ENCODE measurements at regions not wholly inside any gene's neighbourhood (a gene's known extent, or its start where the extent isn't known, plus 50 kb on each side); places are given as distances from the start of the nearest gene placed in this dataset.

GRCh38 chr4:25535278-25535677 is 120.4 kb upstream of the SLC34A2 start:
- no peak for TF ChIP-seq POLR2A (IDR thresholded peaks at IDR 0.05)
- TF ChIP-seq, protein P1, sequence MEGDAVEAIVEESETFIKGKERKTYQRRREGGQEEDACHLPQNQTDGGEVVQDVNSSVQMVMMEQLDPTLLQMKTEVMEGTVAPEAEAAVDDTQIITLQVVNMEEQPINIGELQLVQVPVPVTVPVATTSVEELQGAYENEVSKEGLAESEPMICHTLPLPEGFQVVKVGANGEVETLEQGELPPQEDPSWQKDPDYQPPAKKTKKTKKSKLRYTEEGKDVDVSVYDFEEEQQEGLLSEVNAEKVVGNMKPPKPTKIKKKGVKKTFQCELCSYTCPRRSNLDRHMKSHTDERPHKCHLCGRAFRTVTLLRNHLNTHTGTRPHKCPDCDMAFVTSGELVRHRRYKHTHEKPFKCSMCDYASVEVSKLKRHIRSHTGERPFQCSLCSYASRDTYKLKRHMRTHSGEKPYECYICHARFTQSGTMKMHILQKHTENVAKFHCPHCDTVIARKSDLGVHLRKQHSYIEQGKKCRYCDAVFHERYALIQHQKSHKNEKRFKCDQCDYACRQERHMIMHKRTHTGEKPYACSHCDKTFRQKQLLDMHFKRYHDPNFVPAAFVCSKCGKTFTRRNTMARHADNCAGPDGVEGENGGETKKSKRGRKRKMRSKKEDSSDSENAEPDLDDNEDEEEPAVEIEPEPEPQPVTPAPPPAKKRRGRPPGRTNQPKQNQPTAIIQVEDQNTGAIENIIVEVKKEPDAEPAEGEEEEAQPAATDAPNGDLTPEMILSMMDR (IDR thresholded peaks at IDR 0.05), result no peak
- TF ChIP-seq POLR2AphosphoS5 (IDR thresholded peaks at IDR 0.05), result no peak

GRCh38 chr4:25535701-25536473 is 119.8 kb upstream of the SLC34A2 start:
- H3K27ac ChIP-seq, result no peak overlapping the region

More at GRCh38 chr4:25535278-25535677, 120.4 kb upstream of the SLC34A2 start:
- no peaks in the 10 kb centered on the region for H3K4me1 ChIP-seq
- H3K4me3 ChIP-seq, result no peak overlapping the region
- intact Hi-C loops (cut with DNase I; ENCODE audit: low total_unique reads), result no loop called here
- H3K27ac ChIP-seq, result no peak overlapping the region
- no peaks in the 10 kb centered on the region for H3K36me3 ChIP-seq
- DNase-seq (ENCODE audit: low spot score in 2 of 2), result no peak
- no peaks in the 10 kb centered on the region for H3K27me3 ChIP-seq
- H3K9me3 ChIP-seq, result no peaks in the 10 kb centered on the region

GRCh38 chr4:25536564-25537320 is 118.9 kb upstream of the SLC34A2 start:
- Histone ChIP-seq H3K27me3 (no peaks in the 10 kb centered on the region), H3K4me3 (no peak overlapping the region), H3K36me3 (no peaks in the 10 kb centered on the region), H3K9me3 (no peaks in the 10 kb centered on the region), H3K4me1 (no peaks in the 10 kb centered on the region), H3K27ac (no peak overlapping the region)
- no peak for TF ChIP-seq POLR2AphosphoS5 (IDR thresholded peaks at IDR 0.05)
- TF ChIP-seq POLR2A (IDR thresholded peaks at IDR 0.05), result no peak
- TF ChIP-seq, protein P1 (IDR thresholded peaks at IDR 0.05), result no peak
- no peak for DNase-seq (ENCODE audit: low spot score in 2 of 2)
- intact Hi-C loops (cut with DNase I; ENCODE audit: low total_unique reads), result no loop called here

More at GRCh38 chr4:25535701-25536473, 119.8 kb upstream of the SLC34A2 start:
- Histone ChIP-seq H3K4me1 (no peaks in the 10 kb centered on the region), H3K36me3 (no peaks in the 10 kb centered on the region), H3K9me3 (no peaks in the 10 kb centered on the region), H3K27me3 (no peaks in the 10 kb centered on the region), H3K4me3 (no peak overlapping the region)
- no peak for TF ChIP-seq POLR2A (IDR thresholded peaks at IDR 0.05)
- no peak for TF ChIP-seq POLR2AphosphoS5 (IDR thresholded peaks at IDR 0.05)
- TF ChIP-seq, protein P1 (IDR thresholded peaks at IDR 0.05), result no peak
- DNase-seq (ENCODE audit: low spot score in 2 of 2), result no peak
- intact Hi-C loops (cut with DNase I; ENCODE audit: low total_unique reads), result no loop called here

GRCh38 chr4:25538430-25538829 is 117.2 kb upstream of the SLC34A2 start:
- Histone ChIP-seq H3K9me3 (no peaks in the 10 kb centered on the region), H3K27me3 (no peaks in the 10 kb centered on the region), H3K4me3 (no peak overlapping the region), H3K27ac (no peak overlapping the region), H3K4me1 (no peaks in the 10 kb centered on the region), H3K36me3 (no peaks in the 10 kb centered on the region)
- intact Hi-C loops (cut with DNase I; ENCODE audit: low total_unique reads), result no loop called here
- TF ChIP-seq, protein P1 (IDR thresholded peaks at IDR 0.05), result no peak
- DNase-seq (ENCODE audit: low spot score in 2 of 2), result no peak

DNA sequence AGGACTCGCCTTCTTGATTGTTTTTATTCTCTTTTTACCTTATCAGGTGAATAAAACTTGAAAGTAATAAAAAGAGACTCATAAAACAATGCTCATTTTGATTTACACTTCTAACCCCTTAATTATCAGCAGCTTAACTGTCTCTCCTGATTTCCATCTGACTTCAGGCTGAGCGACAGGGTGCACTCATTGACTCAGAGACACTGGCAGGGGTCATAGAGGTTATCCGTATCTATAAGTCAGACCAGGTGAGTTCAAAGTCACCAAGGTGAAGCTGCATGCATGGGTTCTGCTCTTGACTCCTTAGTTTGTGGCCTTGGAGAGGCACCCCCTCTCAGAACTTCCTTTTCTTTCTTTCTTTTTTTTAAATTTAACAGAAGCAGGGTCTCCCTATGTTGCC is 116.4 kb upstream of the SLC34A2 start:
- Histone ChIP-seq H3K9me3 (no peaks in the 10 kb centered on the region), H3K4me1 (no peaks in the 10 kb centered on the region), H3K27me3 (no peaks in the 10 kb centered on the region), H3K36me3 (no peaks in the 10 kb centered on the region), H3K4me3 (no peak overlapping the region), H3K27ac (no peak overlapping the region)
- intact Hi-C loops (cut with DNase I; ENCODE audit: low total_unique reads), result no loop called here
- DNase-seq (ENCODE audit: low spot score in 2 of 2), result no peak
- TF ChIP-seq POLR2AphosphoS5 (IDR thresholded peaks at IDR 0.05), result no peak

Data from breast epithelium (tissue), 4 donors.